ENCODE measurements at regions not wholly inside any gene's neighbourhood (a gene's known extent, or its start where the extent isn't known, plus 50 kb on each side); places are given as distances from the start of the nearest gene placed in this dataset.

DNA sequence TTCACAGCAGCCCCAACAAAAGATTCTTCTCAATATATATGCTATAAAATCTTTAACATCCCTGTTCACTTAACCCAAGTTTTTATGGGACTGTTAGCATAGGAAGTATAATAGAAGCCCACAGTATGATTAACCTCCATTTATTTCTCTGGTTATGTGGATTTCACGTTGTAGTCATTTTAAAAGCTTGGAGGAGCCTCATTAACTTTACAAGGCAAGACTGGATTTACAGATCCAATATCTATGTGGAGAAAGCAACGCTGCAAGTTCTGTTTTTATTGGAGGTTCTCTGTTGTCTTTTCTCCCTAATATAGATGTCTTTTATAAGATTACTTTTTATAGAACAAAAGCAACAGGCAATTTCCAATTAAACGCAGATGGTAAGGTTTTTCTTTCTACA is 114.9 kb upstream of the SYT4 start:
- no peaks in the 10 kb centered on the region for H3K4me1 ChIP-seq (ENCODE audit: control insufficient read depth in 1 of 2, insufficient read depth in 2 of 2, low read length in 2 of 2)
- no peaks in the 10 kb centered on the region for H3K9me3 ChIP-seq (ENCODE audit: control insufficient read depth, low read length)
- no peak overlapping the region for H3K4me3 ChIP-seq (ENCODE audit: low read length in 2 of 2)
- no peaks in the 10 kb centered on the region for H3K36me3 ChIP-seq (ENCODE audit: control insufficient read depth in 1 of 2, insufficient read depth in 2 of 2, low read length in 1 of 2)
- no peak overlapping the region for H3K27ac ChIP-seq (ENCODE audit: low read depth in 1 of 2, low read length in 2 of 2)
- intact Hi-C loops (cut with DNase I): no loop called here
- no peaks in the 10 kb centered on the region for H3K27me3 ChIP-seq (ENCODE audit: control insufficient read depth in 1 of 2, insufficient read depth in 2 of 2, low read length in 1 of 2)
- ATAC-seq (ENCODE audit: low FRiP score) (no peak), DNase-seq (no peak)
- 20 to 24% methylated on average over 3 of the region's 3 CpGs for WGBS, 2 donors

DNA sequence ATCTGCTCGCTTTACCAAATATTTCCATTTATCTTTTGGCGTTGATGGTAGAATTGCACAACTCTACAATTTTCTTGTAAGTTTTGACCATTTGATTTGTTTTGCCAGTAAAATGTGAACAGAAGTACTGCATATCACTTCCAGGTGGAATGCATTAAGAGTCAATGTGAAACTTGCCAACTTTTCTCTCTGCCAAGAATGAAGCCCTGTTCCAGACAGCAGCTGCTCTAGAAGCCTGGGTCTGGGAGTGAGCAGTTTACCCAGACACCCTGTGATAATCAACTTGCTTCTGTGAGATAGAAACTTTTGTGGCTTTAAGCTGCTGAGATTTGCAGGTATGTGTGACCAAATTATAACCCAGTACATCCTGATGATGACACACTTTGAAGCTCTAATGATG is 115.9 kb upstream of the SYT4 start:
- ATAC-seq (ENCODE audit: low FRiP score) (no peak), DNase-seq (no peak)
- Histone ChIP-seq H3K4me3 (ENCODE audit: low read length in 2 of 2) (no peak overlapping the region), H3K27me3 (ENCODE audit: control insufficient read depth in 1 of 2, insufficient read depth in 2 of 2, low read length in 1 of 2) (no peaks in the 10 kb centered on the region), H3K36me3 (ENCODE audit: control insufficient read depth in 1 of 2, insufficient read depth in 2 of 2, low read length in 1 of 2) (no peaks in the 10 kb centered on the region), H3K4me1 (ENCODE audit: control insufficient read depth in 1 of 2, insufficient read depth in 2 of 2, low read length in 2 of 2) (no peaks in the 10 kb centered on the region), H3K27ac (ENCODE audit: low read depth in 1 of 2, low read length in 2 of 2) (no peak overlapping the region), H3K9me3 (ENCODE audit: control insufficient read depth, low read length) (no peaks in the 10 kb centered on the region)
- 47 to 51% methylated on average over 2 of the region's 2 CpGs for WGBS, 2 donors
- intact Hi-C loops (cut with DNase I): no loop called here

DNA sequence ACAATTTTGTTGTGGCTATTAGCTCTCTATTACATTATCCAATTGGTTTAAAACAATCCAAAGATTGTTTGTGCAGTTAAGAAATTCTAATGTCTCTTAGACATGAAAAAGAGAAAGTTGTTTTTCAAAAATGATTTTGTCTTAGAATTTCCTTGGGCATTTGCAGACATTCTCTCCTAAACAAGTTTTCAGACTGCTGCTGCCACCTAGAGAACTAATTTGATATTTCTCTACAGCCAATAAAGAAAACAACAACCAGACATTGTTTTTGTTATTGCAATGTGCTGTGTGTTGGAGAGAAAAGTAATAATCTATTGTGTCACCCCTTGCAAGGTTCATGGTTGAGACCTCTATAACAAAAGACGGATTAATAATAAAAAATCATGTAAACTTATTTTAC is 119.0 kb upstream of the SYT4 start:
- H3K4me3 ChIP-seq (ENCODE audit: low read length in 2 of 2): no peak overlapping the region
- no peak for DNase-seq
- no peaks in the 10 kb centered on the region for H3K36me3 ChIP-seq (ENCODE audit: control insufficient read depth in 1 of 2, insufficient read depth in 2 of 2, low read length in 1 of 2)
- H3K27me3 ChIP-seq (ENCODE audit: control insufficient read depth in 1 of 2, insufficient read depth in 2 of 2, low read length in 1 of 2): no peaks in the 10 kb centered on the region
- H3K9me3 ChIP-seq (ENCODE audit: control insufficient read depth, low read length): no peaks in the 10 kb centered on the region
- H3K4me1 ChIP-seq (ENCODE audit: control insufficient read depth in 1 of 2, insufficient read depth in 2 of 2, low read length in 2 of 2): no peaks in the 10 kb centered on the region
- ATAC-seq (ENCODE audit: low FRiP score): no peak
- 3 to 9% methylated on average over 1 of the region's 1 CpG for WGBS, 2 donors
- no peak overlapping the region for H3K27ac ChIP-seq (ENCODE audit: low read depth in 1 of 2, low read length in 2 of 2)
- intact Hi-C loops (cut with DNase I): no loop called here

DNA sequence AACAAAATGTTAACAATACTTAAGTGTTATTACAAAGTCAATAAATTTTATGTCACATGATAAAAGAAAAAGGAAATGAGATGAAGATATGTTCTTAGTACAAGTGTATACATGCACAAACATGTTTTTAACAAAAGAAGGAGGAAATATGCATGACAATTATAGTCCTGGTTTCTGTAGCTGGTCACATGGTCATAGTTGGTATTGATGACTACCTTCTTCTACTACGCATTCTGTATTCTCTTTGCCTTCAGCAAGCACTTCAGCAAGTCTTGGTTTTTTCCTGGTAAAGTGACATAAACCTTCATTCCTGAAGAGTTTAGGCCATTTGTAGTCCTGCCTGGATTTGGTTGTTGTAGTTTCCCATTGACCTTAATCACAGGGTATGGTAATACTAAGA is 121.3 kb upstream of the SYT4 start:
- no peaks in the 10 kb centered on the region for H3K27me3 ChIP-seq (ENCODE audit: control insufficient read depth in 1 of 2, insufficient read depth in 2 of 2, low read length in 1 of 2)
- DNase-seq (no peak), ATAC-seq (ENCODE audit: low FRiP score) (no peak)
- intact Hi-C loops (cut with DNase I): no loop called here
- peaks cover 1% of the 10 kb centered on the region for H3K9me3 ChIP-seq (ENCODE audit: control insufficient read depth, low read length)
- no peak overlapping the region for H3K27ac ChIP-seq (ENCODE audit: low read depth in 1 of 2, low read length in 2 of 2)
- H3K36me3 ChIP-seq (ENCODE audit: control insufficient read depth in 1 of 2, insufficient read depth in 2 of 2, low read length in 1 of 2): no peaks in the 10 kb centered on the region
- WGBS, 2 donors: 96 to 97% methylated on average over 1 of the region's 1 CpG
- H3K4me1 ChIP-seq (ENCODE audit: control insufficient read depth in 1 of 2, insufficient read depth in 2 of 2, low read length in 2 of 2): no peaks in the 10 kb centered on the region
- H3K4me3 ChIP-seq (ENCODE audit: low read length in 2 of 2): no peak overlapping the region

DNA sequence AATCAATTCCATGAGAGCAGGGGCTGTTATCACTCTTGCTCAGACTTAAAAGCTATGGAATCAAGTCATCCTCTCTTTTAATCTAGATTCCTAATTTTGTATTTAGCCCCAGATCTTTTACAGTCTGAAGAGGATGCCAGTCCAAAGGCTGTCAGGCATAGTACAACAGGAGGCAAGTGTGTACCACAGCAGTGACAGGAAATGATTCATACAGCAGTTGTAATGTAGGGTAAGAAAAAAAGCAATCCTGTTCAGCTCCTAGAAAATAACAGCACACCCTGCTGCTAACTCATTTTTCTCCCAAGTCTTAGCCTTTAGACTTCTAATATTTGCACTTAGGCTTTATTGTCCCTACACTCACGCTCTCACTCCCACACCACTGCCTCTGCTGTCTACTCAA is 127.8 kb upstream of the SYT4 start:
- DNase-seq (no peak), ATAC-seq (ENCODE audit: low FRiP score) (no peak)
- H3K27me3 ChIP-seq (ENCODE audit: control insufficient read depth in 1 of 2, insufficient read depth in 2 of 2, low read length in 1 of 2): no peaks in the 10 kb centered on the region
- H3K9me3 ChIP-seq (ENCODE audit: control insufficient read depth, low read length): peaks cover 1% of the 10 kb centered on the region
- intact Hi-C loops (cut with DNase I): no loop called here
- no peak overlapping the region for H3K4me3 ChIP-seq (ENCODE audit: low read length in 2 of 2)
- H3K36me3 ChIP-seq (ENCODE audit: control insufficient read depth in 1 of 2, insufficient read depth in 2 of 2, low read length in 1 of 2): no peaks in the 10 kb centered on the region
- no peak overlapping the region for H3K27ac ChIP-seq (ENCODE audit: low read depth in 1 of 2, low read length in 2 of 2)
- H3K4me1 ChIP-seq (ENCODE audit: control insufficient read depth in 1 of 2, insufficient read depth in 2 of 2, low read length in 2 of 2): no peaks in the 10 kb centered on the region
- 44 to 52% methylated on average over 1 of the region's 1 CpG for WGBS, 2 donors

DNA sequence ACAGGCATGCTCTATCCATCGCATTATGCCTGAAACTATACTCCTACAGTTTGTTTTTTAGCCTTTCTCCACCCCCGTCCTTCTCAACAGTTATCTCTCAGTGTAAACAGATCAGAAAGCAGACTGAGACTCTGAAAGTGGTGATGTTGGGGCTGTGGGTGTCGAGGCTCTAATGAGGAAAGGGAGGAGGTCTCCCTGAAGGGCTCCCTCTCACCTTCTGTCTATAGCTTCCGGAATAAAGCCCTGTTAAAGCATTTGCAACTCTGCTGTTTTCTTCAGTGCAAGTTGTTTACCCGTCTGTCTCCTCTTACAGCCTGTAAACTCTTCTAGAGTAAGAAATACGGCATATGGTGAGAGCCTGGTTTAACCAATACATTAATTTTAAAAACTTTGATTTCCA is 136.7 kb upstream of the SYT4 start:
- no peak overlapping the region for H3K4me3 ChIP-seq (ENCODE audit: low read length in 2 of 2)
- no peaks in the 10 kb centered on the region for H3K27me3 ChIP-seq (ENCODE audit: control insufficient read depth in 1 of 2, insufficient read depth in 2 of 2, low read length in 1 of 2)
- H3K9me3 ChIP-seq (ENCODE audit: control insufficient read depth, low read length): no peaks in the 10 kb centered on the region
- intact Hi-C loops (cut with DNase I): no loop called here
- H3K27ac ChIP-seq (ENCODE audit: low read depth in 1 of 2, low read length in 2 of 2): no peak overlapping the region
- no peaks in the 10 kb centered on the region for H3K36me3 ChIP-seq (ENCODE audit: control insufficient read depth in 1 of 2, insufficient read depth in 2 of 2, low read length in 1 of 2)
- no peak for ATAC-seq (ENCODE audit: low FRiP score)
- WGBS, 2 donors: 36 to 41% methylated on average over 6 of the region's 6 CpGs
- no peaks in the 10 kb centered on the region for H3K4me1 ChIP-seq (ENCODE audit: control insufficient read depth in 1 of 2, insufficient read depth in 2 of 2, low read length in 2 of 2)
- DNase-seq: no peak

DNA sequence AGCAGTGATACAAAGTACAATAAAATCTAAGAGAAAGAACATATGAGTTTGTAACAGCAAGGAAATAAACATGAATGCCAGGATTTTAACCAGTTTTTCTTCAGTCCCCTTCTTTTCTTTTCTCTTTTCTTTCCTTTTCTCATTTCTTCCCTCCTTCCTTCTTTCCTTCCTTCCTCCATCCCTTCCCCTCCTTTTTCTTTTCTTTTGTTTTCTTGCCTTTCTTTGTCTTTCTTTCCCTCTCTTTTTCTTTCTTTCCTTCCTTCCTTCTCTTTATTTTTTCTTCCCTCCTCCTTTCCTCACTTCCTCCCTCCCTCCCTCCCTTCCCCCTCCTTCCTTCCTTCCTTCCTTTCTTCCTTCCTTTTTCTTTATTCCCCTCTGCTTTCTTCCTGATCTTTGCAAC is 142.8 kb upstream of the SYT4 start:
- Histone ChIP-seq H3K4me1 (ENCODE audit: control insufficient read depth in 1 of 2, insufficient read depth in 2 of 2, low read length in 2 of 2) (no peaks in the 10 kb centered on the region), H3K9me3 (ENCODE audit: control insufficient read depth, low read length) (no peaks in the 10 kb centered on the region), H3K27ac (ENCODE audit: low read depth in 1 of 2, low read length in 2 of 2) (no peak overlapping the region), H3K27me3 (ENCODE audit: control insufficient read depth in 1 of 2, insufficient read depth in 2 of 2, low read length in 1 of 2) (no peaks in the 10 kb centered on the region), H3K36me3 (ENCODE audit: control insufficient read depth in 1 of 2, insufficient read depth in 2 of 2, low read length in 1 of 2) (no peaks in the 10 kb centered on the region), H3K4me3 (ENCODE audit: low read length in 2 of 2) (no peak overlapping the region)
- DNase-seq (no peak), ATAC-seq (ENCODE audit: low FRiP score) (no peak)
- intact Hi-C loops (cut with DNase I): no loop called here

DNA sequence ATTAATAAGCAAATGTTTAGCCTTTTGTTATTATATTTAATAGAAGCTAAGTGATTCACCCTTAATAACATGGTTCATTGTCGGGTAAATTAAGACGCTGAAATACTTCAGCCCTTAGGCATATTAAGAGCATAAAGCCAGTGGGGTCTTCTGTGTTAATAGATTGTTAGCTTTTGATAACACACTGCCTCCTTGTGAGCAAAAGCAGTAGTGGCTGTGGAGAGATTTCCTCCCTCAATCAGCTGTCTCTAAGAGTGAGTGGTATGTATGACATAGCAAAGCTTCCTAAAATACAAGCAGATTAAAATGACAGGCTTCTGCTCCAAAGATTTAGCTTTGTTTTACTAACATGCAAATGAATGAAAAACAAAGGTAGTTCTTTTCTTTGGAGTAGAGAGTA is 143.7 kb upstream of the SYT4 start:
- Histone ChIP-seq H3K4me1 (ENCODE audit: control insufficient read depth in 1 of 2, insufficient read depth in 2 of 2, low read length in 2 of 2) (no peaks in the 10 kb centered on the region), H3K27me3 (ENCODE audit: control insufficient read depth in 1 of 2, insufficient read depth in 2 of 2, low read length in 1 of 2) (no peaks in the 10 kb centered on the region), H3K36me3 (ENCODE audit: control insufficient read depth in 1 of 2, insufficient read depth in 2 of 2, low read length in 1 of 2) (no peaks in the 10 kb centered on the region), H3K4me3 (ENCODE audit: low read length in 2 of 2) (no peak overlapping the region), H3K27ac (ENCODE audit: low read depth in 1 of 2, low read length in 2 of 2) (no peak overlapping the region), H3K9me3 (ENCODE audit: control insufficient read depth, low read length) (no peaks in the 10 kb centered on the region)
- 38 to 59% methylated on average over 2 of the region's 2 CpGs for WGBS, 2 donors
- intact Hi-C loops (cut with DNase I): no loop called here
- DNase-seq: no peak
- ATAC-seq (ENCODE audit: low FRiP score): no peak

DNA sequence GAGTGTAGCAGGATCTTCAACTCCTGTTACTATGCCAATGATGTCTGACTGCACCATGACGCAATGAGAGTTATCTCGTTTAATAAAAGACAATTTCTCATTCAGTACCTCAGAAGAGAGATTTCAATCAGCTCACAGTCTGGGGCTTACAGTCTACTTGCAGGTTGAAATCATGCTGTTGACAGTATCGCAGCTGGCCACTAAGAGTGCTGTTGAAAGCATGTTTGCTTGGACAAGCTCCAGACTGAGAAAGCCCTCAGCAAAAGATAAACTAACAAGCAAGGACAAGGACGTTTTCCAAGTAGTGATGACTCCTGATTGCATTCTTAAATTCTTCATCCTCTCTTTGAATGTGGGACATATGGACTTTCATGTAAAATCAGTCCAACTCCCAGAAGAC is 145.2 kb upstream of the SYT4 start:
- DNase-seq (no peak), ATAC-seq (ENCODE audit: low FRiP score) (no peak)
- WGBS, 2 donors: 17 to 19% methylated on average over 4 of the region's 4 CpGs
- Histone ChIP-seq H3K27ac (ENCODE audit: low read depth in 1 of 2, low read length in 2 of 2) (no peak overlapping the region), H3K4me3 (ENCODE audit: low read length in 2 of 2) (no peak overlapping the region), H3K27me3 (ENCODE audit: control insufficient read depth in 1 of 2, insufficient read depth in 2 of 2, low read length in 1 of 2) (no peaks in the 10 kb centered on the region), H3K4me1 (ENCODE audit: control insufficient read depth in 1 of 2, insufficient read depth in 2 of 2, low read length in 2 of 2) (no peaks in the 10 kb centered on the region), H3K36me3 (ENCODE audit: control insufficient read depth in 1 of 2, insufficient read depth in 2 of 2, low read length in 1 of 2) (no peaks in the 10 kb centered on the region), H3K9me3 (ENCODE audit: control insufficient read depth, low read length) (no peaks in the 10 kb centered on the region)
- intact Hi-C loops (cut with DNase I): no loop called here

DNA sequence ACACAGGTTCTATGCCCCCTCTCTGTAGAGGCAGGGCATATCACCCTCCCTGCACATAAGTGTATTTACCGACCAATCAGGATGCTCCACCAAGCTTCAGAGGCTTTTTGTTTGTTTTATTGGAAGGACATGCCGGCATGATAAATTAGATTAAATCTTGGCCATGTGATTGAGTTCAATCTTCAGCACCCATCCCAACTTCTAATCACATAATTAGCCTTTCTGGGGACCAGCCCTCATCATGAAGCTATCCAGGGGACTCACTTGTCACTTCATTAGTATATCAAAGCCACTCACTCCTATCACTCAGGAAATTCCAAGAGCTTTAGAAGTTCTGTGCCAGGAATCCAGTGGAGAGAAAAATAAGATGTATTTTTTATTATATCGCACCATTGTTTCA is 158.6 kb upstream of the SYT4 start:
- Histone ChIP-seq H3K27me3 (ENCODE audit: control insufficient read depth in 1 of 2, insufficient read depth in 2 of 2, low read length in 1 of 2) (no peaks in the 10 kb centered on the region), H3K4me1 (ENCODE audit: control insufficient read depth in 1 of 2, insufficient read depth in 2 of 2, low read length in 2 of 2) (no peaks in the 10 kb centered on the region), H3K36me3 (ENCODE audit: control insufficient read depth in 1 of 2, insufficient read depth in 2 of 2, low read length in 1 of 2) (no peaks in the 10 kb centered on the region), H3K27ac (ENCODE audit: low read depth in 1 of 2, low read length in 2 of 2) (no peak overlapping the region), H3K9me3 (ENCODE audit: control insufficient read depth, low read length) (no peaks in the 10 kb centered on the region), H3K4me3 (ENCODE audit: low read length in 2 of 2) (no peak overlapping the region)
- 80 to 81% methylated on average over 3 of the region's 3 CpGs for whole genome bisulfite sequencing, 2 donors
- ATAC-seq (ENCODE audit: low FRiP score) (no peak), DNase-seq (no peak)
- intact Hi-C loops (cut with DNase I): no loop called here

Data from aorta (tissue), 5 donors.